H1 (cell line): ENCODE measurements at regions not wholly inside any gene's neighbourhood (a gene's known extent, or its start where the extent isn't known, plus 50 kb on each side); places are given as distances from the start of the nearest gene placed in this dataset.

Source experiments
- CTBP2 ChIP-seq: IDR thresholded peaks from 2 replicates; pipeline ENCODE4 v1.7.0; 2011; ENCODE audit warnings: borderline replicate concordance, mild to moderate bottlenecking, moderate library complexity, mixed read lengths, low read length; ENCODE audit not compliant: insufficient read depth, insufficient read length
- EZH2 ChIP-seq: fragments of 200-600 bp; sonication (generic); IDR thresholded peaks from 2 replicates; pipeline ENCODE4 v1.7.1; 2012; ENCODE audit warnings: low read depth, mild to moderate bottlenecking, moderate library complexity, low read length, inconsistent platforms; ENCODE audit not compliant: severe bottlenecking
- KDM1A ChIP-seq: fragments of 200-600, 300-600 bp; sonication (generic); IDR thresholded peaks from 2 replicates; pipeline ENCODE4 v1.7.1; 2016; ENCODE audit warnings: mild to moderate bottlenecking, low read length, borderline replicate concordance
- MAFK ChIP-seq: IDR thresholded peaks from 2 replicates; pipeline ENCODE4 v1.6.1; 2012; ENCODE audit warnings: low read depth, mild to moderate bottlenecking, improper control_type of control experiment, low read length
- NANOG ChIP-seq: IDR thresholded peaks from 2 replicates; pipeline ENCODE4 v1.6.1; 2011; ENCODE audit warnings: low read length, low read depth, mild to moderate bottlenecking, inconsistent platforms; ENCODE audit not compliant: insufficient read depth, poor library complexity, severe bottlenecking
- RAD21 ChIP-seq, 2 experiments: IDR thresholded peaks in 1 of 2; conservative IDR thresholded peaks in 1 of 2; 2 replicates each; pipeline ENCODE4 v1.6.1; 2011; ENCODE audit warnings: low read depth in 2 of 2, low read length in 2 of 2, improper control_type of control experiment in 1 of 2, inconsistent platforms in 1 of 2, mild to moderate bottlenecking in 1 of 2, moderate library complexity in 1 of 2
- RXRA ChIP-seq: IDR thresholded peaks from 2 replicates; pipeline ENCODE4 v1.6.1; 2011; ENCODE audit warnings: low read depth, mild to moderate bottlenecking, low read length, moderate library complexity; ENCODE audit not compliant: insufficient read depth
- SP1 ChIP-seq: IDR thresholded peaks from 2 replicates; pipeline ENCODE4 v1.6.1; 2011; ENCODE audit warnings: low read depth, low read length
- TF ChIP-seq, protein P1 (sequence below): fragments of 300-600 bp; sonication (generic); IDR thresholded peaks from 2 replicates; pipeline ENCODE4 v1.7.1; 2012; ENCODE audit warnings: low read length, moderate library complexity, mild to moderate bottlenecking, inconsistent platforms; ENCODE audit not compliant: insufficient replicate concordance

DNA sequence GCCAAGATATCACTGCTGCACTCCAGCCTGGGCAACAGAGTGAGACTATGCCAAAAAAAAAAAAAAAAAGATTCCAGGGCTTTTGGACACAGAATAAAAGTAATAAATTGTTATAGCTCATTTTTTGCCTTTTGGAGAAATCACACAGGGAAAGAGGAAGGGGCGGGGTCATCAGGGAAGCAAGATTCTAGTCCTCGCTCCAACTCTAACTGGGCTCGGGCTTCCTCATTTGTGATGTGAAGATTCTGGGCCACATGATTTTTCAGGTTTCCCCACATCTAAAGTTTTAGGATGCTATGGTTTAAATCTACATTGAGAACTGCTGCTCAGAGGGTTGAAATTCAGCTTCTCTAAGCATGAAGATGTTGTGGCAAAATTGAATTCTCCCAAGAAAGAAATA, 179.3 kb upstream of the PLXNA2 start (continued):
- TF ChIP-seq, protein P1, sequence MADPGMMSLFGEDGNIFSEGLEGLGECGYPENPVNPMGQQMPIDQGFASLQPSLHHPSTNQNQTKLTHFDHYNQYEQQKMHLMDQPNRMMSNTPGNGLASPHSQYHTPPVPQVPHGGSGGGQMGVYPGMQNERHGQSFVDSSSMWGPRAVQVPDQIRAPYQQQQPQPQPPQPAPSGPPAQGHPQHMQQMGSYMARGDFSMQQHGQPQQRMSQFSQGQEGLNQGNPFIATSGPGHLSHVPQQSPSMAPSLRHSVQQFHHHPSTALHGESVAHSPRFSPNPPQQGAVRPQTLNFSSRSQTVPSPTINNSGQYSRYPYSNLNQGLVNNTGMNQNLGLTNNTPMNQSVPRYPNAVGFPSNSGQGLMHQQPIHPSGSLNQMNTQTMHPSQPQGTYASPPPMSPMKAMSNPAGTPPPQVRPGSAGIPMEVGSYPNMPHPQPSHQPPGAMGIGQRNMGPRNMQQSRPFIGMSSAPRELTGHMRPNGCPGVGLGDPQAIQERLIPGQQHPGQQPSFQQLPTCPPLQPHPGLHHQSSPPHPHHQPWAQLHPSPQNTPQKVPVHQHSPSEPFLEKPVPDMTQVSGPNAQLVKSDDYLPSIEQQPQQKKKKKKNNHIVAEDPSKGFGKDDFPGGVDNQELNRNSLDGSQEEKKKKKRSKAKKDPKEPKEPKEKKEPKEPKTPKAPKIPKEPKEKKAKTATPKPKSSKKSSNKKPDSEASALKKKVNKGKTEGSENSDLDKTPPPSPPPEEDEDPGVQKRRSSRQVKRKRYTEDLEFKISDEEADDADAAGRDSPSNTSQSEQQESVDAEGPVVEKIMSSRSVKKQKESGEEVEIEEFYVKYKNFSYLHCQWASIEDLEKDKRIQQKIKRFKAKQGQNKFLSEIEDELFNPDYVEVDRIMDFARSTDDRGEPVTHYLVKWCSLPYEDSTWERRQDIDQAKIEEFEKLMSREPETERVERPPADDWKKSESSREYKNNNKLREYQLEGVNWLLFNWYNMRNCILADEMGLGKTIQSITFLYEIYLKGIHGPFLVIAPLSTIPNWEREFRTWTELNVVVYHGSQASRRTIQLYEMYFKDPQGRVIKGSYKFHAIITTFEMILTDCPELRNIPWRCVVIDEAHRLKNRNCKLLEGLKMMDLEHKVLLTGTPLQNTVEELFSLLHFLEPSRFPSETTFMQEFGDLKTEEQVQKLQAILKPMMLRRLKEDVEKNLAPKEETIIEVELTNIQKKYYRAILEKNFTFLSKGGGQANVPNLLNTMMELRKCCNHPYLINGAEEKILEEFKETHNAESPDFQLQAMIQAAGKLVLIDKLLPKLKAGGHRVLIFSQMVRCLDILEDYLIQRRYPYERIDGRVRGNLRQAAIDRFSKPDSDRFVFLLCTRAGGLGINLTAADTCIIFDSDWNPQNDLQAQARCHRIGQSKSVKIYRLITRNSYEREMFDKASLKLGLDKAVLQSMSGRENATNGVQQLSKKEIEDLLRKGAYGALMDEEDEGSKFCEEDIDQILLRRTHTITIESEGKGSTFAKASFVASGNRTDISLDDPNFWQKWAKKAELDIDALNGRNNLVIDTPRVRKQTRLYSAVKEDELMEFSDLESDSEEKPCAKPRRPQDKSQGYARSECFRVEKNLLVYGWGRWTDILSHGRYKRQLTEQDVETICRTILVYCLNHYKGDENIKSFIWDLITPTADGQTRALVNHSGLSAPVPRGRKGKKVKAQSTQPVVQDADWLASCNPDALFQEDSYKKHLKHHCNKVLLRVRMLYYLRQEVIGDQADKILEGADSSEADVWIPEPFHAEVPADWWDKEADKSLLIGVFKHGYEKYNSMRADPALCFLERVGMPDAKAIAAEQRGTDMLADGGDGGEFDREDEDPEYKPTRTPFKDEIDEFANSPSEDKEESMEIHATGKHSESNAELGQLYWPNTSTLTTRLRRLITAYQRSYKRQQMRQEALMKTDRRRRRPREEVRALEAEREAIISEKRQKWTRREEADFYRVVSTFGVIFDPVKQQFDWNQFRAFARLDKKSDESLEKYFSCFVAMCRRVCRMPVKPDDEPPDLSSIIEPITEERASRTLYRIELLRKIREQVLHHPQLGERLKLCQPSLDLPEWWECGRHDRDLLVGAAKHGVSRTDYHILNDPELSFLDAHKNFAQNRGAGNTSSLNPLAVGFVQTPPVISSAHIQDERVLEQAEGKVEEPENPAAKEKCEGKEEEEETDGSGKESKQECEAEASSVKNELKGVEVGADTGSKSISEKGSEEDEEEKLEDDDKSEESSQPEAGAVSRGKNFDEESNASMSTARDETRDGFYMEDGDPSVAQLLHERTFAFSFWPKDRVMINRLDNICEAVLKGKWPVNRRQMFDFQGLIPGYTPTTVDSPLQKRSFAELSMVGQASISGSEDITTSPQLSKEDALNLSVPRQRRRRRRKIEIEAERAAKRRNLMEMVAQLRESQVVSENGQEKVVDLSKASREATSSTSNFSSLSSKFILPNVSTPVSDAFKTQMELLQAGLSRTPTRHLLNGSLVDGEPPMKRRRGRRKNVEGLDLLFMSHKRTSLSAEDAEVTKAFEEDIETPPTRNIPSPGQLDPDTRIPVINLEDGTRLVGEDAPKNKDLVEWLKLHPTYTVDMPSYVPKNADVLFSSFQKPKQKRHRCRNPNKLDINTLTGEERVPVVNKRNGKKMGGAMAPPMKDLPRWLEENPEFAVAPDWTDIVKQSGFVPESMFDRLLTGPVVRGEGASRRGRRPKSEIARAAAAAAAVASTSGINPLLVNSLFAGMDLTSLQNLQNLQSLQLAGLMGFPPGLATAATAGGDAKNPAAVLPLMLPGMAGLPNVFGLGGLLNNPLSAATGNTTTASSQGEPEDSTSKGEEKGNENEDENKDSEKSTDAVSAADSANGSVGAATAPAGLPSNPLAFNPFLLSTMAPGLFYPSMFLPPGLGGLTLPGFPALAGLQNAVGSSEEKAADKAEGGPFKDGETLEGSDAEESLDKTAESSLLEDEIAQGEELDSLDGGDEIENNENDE: no peak
- TF ChIP-seq MAFK: no peak
- TF ChIP-seq KDM1A: no peak
- TF ChIP-seq RAD21 (IDR thresholded peaks at IDR 0.05 in 1 of 2, conservative IDR thresholded peaks at IDR 0.05 in 1 of 2; ENCODE audit: low read depth in 2 of 2, low read length in 2 of 2): no peak
- TF ChIP-seq EZH2: no peak
- TF ChIP-seq CTBP2: no peak
- no peak for TF ChIP-seq SP1
- no peak for TF ChIP-seq NANOG
- TF ChIP-seq RXRA: no peak
